ENCODE measurements at regions not wholly inside any gene's neighbourhood (a gene's known extent, or its start where the extent isn't known, plus 50 kb on each side); places are given as distances from the start of the nearest gene placed in this dataset.
"Not testable (repeated sequence)": the region's sequence is repeated elsewhere in the genome, so short reads cannot be mapped to it uniquely, and the experiment has no call there.

DNA sequence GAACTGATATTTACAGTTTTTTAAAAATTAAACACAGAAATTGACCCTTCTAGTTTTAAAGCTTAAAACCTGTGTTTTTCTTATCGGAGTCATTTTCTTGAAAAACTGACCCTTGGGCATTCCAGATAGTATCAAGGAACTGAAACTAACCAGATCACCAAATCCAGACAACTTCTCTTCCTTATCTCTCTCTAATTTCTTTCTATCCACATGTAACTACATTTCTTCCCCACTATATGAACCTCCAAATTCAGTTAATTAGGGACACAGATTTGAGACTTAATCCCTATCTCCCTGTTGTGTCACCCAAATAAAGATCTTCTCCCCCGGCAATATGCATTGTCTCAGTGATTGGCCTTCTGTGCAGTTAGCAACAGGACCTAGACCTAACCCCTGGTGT lies 1643.0 kb upstream of the CDH6 start:
- DNase-seq = no peak

- DNase-seq = no peak
Measured at GRCh38 chr5:29548262-29548661, 1645.2 kb upstream of the CDH6 start.

DNA sequence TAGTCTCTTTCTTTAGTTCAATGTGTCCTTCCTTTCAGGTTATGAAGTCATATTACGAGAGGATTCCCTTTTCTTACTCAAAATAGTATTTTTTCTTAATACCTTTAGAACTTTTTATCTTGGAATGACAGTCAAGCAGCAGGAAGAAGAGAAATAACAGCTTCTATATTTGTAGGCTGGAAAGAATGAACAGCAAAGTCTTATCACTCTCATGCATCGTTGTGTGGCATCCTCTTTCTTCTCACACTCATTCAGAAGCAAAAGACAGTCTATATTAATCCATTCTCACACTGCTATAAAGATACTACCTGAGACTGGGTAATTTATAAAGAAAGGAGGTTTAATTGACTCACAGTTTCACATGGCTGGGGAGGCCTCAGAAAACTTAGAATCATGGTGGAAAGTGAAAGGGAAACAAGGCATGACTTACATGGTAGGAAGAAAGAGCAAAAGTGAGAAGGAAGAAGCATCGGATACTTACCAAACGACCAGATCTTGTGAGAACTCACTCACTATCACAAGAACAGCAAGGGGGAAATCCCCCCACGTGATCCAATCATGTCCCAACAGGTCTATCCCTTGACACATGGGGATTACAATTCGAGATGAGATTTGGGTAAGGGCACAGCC lies 1646.1 kb upstream of the CDH6 start:
- no peak for DNase-seq

GRCh38 chr5:29543501-29543900 lies 1650.0 kb upstream of the CDH6 start:
- DNase-seq = no peak

- DNase-seq = no peak
Measured at GRCh38 chr5:29524227-29524626, 1669.3 kb upstream of the CDH6 start.

DNA sequence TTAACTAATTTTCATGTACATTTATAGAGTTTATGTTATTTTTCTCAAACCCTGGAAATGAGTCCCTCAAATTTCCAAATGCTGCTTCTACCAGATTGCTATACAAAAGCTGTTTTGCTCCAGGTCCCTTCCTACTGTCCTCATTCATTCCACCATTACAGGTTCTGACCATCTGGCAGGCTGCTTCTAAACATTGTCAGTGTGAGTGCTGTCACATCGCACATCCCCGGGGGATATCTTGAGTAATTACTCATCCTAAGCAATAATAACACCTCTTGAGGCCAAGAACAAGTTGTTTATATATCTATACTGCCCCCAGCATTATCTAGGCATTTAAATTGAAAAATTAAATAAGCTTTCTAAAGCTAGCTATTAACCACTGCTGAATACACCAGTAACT lies 1675.3 kb upstream of the CDH6 start:
- DNase-seq = no peak

DNA sequence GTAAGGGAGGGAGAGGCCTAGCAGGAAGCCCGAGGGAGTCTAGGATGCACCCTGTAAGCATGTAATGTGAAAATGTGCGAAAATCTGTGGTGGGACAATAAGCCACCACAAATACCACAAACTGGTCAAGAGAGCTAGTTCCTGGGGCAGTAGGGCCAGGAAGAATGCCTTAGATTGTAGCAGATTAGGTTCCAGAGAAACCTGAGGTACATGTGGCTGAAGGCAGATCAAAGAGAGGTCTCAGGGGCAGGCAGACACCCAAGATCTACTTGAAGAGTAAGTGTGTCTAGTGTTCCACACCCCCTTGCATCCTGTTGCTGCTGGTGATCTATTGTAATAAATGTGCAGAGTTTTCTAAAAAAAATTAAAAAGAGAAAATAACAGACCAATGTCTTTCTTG lies 1677.3 kb upstream of the CDH6 start:
- DNase-seq = no peak

DNA sequence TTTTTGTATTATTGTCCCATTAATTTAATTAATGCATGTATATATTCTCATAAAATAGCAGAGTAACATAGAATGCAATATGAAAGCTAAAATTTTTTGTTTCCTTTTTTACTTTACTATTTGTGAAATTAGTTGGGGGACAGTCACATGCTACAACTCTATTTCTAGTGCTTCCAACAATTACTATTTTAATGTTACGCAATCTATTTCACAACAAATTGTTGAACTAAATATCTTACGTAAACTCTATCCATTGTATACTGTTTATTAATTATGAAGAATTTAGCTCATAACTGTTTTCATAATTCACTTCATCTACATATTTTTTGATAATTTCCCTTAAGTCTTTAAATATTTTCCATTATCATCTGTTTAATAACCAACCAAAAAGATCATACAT lies 1685.4 kb upstream of the CDH6 start:
- no peak for DNase-seq

- no peak for DNase-seq
Measured at GRCh38 chr5:29504411-29504810, 1689.1 kb upstream of the CDH6 start.

DNA sequence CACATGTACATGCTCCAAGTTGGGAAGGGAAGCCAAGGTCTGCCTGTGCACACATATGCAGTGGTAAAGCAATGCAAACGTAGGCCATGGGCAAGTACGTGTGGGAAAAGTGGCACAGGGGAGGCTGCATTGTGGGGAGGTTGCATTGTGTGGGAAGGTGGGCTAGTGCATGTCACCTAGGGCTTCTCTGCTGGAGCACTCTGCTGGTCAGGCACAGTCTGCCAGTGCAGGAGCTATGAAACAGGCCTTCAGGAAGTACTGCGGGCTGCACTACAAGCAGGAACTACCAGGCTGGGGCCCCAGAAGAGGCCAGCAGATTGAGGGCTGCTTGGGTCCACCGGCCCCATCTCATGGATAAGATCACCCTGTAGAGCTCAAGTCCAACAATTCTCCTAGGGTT lies 1694.6 kb upstream of the CDH6 start:
- no peak for DNase-seq

DNA sequence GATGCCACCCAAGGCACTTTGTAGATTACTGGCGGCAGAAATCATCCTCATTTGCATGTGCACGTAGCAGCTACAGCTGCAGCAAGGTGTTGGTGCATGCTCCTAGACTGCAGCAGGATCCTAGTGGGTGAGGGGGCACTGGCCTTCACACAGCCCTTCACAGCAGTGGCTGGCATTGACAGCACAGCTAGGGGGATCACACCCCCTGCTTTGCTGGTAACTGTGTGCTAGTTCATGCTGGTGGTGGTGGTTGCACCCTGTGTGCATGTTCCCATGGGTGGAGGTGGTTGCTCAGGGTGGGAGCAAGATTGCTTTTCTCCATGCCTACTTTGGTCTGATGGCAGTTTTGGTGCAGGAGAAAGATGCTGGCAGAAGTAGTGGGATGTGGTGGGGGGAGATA lies 1695.1 kb upstream of the CDH6 start:
- DNase-seq = no peak

GRCh38 chr5:29485333-29485732 lies 1708.2 kb upstream of the CDH6 start:
- no peak for DNase-seq

GRCh38 chr5:29469581-29469980 lies 1723.9 kb upstream of the CDH6 start:
- no peak for DNase-seq

- DNase-seq = no peak
Measured at GRCh38 chr5:29462241-29462640, 1731.2 kb upstream of the CDH6 start.

GRCh38 chr5:29460971-29461559 lies 1732.4 kb upstream of the CDH6 start:
- DNase-seq = no peak

- not testable (repeated sequence) for DNase-seq
Measured at GRCh38 chr5:29451004-29451403, 1742.5 kb upstream of the CDH6 start.

DNA sequence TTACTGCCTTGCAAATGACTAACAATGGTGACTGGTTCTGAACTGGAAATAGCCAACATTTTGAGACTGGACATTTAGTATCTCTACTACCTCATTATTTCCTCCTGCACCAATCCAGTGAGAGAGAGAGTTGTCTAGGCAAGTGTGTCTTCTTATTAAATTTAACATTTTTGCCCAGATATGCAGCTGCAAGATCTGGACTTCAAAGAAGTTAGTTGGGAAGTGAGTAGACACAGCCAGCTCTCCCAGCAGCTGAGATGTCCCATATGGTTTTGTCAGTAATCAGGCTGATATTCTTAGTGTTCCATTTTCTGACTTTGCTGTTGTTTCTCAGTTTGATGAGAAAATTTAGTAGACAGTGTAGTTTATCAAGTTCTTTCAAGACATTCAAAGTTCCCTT lies 1778.8 kb upstream of the CDH6 start:
- DNase-seq = no peak

DNA sequence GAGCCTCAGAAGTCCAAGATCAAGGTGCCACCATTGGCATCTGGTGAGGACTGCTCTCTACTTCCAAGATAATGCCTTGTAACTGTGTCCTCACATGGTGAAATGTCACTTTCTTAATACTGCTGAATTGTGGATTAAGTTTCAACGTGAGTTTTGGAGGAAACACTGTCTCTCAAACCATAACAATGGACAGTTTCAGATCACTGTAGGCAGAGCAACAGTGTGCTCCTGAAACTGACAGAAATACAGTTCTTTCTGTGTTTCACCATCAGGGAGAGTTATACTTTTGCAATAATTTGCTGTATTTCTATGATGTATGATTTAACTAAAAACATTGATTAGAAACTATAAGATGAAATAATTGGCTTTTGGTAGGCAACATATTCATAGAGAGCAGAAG lies 1780.5 kb upstream of the CDH6 start:
- no peak for DNase-seq

DNA sequence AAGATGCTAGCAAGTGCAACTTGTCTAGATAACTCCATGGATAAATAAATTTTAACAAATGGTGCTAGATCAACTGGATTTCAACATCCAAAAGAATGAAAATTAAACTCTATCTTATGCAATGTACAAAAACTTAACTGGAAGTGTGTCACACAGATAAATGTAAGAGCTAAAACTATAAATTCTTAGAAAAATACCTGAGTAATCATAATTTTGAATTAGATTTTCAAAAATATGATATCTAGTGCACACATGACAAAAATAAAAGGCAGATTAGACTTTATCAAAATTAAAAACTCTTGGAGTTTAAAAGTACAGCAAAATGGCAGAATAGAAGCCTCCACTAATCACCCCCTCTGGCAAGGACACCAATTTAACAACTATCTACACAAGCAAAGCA lies 1791.2 kb upstream of the CDH6 start:
- no peak for DNase-seq

GRCh38 chr5:29389993-29390392 lies 1803.5 kb upstream of the CDH6 start:
- no peak for DNase-seq

- no peak for DNase-seq
Measured at GRCh38 chr5:29387384-29387783, 1806.1 kb upstream of the CDH6 start.

GRCh38 chr5:29382780-29383179 lies 1810.7 kb upstream of the CDH6 start:
- no peak for DNase-seq

- DNase-seq = no peak
Measured at GRCh38 chr5:29380029-29380428, 1813.5 kb upstream of the CDH6 start.

DNA sequence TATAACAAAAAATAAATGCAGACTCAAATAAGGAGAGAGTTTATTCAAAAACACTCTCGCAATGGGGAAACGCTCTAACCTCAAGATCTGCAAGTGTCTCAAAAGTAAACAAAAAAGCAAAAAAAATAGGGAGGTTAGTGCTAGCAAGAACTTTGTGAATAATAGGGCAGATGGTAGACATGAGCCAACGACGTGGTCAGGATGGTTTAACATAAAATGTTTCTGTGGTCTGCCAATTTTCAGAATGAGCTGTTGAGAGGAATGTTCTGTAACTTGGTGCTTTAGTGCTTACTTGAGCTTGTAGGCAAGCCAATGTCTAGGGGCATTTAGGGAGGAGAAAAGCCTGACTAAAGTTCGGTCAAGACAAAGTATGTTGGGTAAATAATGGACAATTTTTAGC lies 1813.9 kb upstream of the CDH6 start:
- no peak for DNase-seq

DNA sequence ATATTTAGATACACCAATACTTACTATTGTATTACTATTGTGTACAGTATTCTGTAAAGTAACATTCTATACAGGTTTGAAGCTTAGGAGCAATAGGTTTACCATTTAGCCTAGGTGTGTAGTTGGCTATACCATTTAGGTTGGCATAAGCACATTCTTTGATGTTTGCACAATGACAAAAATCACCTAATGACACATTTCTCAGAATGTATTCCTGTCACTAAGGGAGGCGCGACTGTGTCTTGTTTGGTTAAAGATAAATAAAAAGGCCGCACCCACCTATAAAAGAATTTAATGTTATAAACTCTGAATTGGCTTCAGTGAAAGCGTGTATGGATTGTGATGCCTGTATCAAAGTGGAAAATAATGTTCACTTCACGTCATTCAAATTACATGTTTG lies 1815.4 kb upstream of the CDH6 start:
- no peak for DNase-seq
